Activated naive CD8-positive, alpha-beta T cell treated with anti-CD3 and anti-CD28 coated beads, Interleukin-2, amount 50 U/mL, for 16 hours (primary cell): ENCODE measurements at regions not wholly inside any gene's neighbourhood (a gene's known extent, or its start where the extent isn't known, plus 50 kb on each side); places are given as distances from the start of the nearest gene placed in this dataset.
"Not testable (repeated sequence)": the region's sequence is repeated elsewhere in the genome, so short reads cannot be mapped to it uniquely, and the experiment has no call there.

Experiments
- DNase-seq: peaks from one replicate; pipeline ENCODE4 v3.0.0-alpha.2; 2020; ENCODE audit warnings: low read depth, low spot score

- DNase-seq, result no peak
Observed at GRCh38 chr15:88994286-88994685, 81.1 kb upstream of the MFGE8 start.

- no peak for DNase-seq
Observed at GRCh38 chr15:88995449-88995848, 82.3 kb upstream of the MFGE8 start.

DNA sequence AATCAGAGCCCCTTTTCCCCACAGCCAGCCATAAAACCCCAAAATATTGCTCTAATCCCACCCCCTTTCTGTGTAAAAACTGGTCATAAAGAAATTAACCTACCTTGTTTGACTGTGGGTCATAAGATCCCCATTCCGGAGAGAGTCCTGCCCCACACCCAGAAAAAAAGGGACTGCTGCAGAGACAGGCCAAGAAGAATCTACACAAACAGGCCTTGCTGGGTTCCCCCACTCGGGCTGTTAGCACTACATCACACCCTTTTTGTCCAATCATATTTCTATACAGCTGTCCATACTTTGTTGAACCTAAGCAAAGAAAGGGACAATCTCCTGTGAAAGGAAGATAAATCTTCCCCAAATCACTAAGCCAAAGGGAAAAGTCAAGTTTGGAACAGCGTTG lies 84.4 kb upstream of the MFGE8 start:
- DNase-seq, result no peak

DNA sequence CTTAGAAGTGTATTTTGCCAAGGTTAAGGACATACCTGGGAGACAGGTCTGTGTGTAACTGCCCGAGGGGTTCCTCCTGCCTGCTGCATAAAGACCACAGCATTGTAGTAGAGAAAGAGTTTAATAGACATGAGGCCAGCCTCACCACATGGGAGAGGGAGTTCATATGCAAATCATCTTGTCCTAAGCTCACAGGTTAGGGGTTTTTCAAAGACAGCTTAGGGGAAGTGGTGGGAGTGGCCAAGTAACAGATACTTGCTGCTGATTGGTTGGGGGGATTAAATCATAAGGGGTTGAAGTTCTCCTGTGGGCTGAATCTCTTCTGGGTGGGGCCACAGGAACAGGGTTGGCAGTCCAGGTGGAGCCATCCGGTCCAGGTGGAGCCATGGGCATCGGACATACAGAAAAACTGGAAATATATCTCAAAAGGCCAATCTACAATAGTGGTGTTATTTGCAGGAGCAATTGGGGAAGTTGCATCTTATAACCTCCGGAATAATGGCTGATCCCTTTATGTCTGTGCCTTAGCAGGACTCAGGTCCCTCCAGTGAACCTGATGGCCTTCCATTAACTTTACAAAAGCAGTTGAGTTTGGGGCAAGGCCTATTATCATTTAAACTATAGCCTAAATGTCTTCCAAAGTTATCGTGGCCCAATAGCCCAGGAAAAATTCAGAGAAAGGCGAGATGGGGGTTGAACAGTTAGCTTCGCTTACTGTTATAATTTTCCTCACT lies 86.0 kb upstream of the MFGE8 start:
- DNase-seq, result no peak

DNA sequence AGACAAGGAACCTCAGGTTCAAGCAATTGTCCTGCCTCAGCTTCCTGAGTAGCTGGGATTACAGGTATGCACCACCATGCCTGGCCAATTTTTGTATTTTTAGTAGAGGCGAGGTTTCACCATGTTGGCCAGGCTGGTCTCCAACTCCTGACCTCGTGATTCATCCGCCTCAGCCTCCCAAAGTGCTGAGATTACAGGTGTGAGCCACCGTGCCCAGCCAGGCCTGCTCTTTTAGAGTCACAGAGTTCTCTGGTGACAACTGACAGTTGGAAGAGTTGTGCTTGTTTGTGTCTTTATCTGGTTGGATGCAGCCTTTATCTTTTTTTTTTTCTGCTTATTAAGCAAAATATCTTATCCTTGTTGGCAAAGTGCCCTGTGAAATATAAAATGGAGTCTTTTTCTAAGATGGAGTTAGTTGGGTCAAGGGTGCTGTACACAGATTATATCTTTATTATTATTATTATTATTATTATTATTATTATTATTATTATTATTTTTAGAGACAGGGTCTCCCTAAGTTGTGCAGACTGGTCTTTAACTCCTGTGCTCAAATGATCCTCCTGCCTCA lies 86.5 kb upstream of the ABHD2 start:
- not testable (repeated sequence) for DNase-seq

GRCh38 chr15:89002281-89002761 lies 85.9 kb upstream of the ABHD2 start:
- DNase-seq, result no peak

- DNase-seq, result no peak
Observed at GRCh38 chr15:89002830-89003229, 85.4 kb upstream of the ABHD2 start.

DNA sequence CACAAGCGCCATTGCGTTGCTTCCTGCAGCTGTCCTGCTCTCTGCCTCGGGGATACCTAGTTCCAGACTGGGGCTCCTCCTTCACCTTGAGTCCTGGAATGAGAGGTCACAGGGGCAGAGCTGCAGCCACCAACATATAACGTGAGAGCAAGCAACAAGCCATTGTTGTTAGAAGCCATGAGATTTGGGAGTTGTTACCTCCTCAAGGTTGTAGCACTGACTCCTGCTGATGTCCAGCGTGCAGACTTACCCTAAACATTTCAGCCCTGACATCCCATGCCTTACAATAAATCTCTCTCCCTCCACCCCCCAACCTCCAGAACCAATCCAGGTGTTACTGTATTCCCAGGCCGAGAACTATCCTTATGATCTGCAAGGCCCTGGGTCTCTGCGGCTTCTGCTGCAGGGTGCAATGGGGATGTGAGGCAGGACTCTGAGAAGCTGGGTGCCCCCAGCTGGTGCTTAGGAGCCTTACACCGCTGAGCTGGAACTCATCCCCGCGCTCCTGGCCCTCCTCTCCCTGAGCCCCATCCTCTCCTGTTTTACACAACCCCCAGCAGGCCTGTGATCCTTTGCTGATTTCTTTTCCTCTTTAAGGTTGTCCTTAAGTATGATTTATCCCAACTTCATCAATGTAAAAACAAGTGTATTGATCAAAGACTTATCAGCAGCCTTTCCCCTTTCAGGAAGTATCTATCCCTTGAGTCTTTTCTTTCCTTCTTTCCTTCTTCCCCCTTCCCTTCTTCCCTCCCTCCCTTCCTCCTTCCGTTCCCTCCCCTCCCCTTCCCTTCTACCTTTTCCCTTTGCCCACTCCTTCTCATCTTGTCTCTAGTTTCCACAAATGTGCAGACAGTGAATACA lies 84.2 kb upstream of the ABHD2 start:
- no peak for DNase-seq

GRCh38 chr15:89004726-89005030 lies 83.6 kb upstream of the ABHD2 start:
- DNase-seq, result no peak

- not testable (repeated sequence) for DNase-seq
Observed at GRCh38 chr15:89007527-89007926, 80.7 kb upstream of the ABHD2 start.

- no peak for DNase-seq
Observed at GRCh38 chr15:89007989-89008388, 80.3 kb upstream of the ABHD2 start.

DNA sequence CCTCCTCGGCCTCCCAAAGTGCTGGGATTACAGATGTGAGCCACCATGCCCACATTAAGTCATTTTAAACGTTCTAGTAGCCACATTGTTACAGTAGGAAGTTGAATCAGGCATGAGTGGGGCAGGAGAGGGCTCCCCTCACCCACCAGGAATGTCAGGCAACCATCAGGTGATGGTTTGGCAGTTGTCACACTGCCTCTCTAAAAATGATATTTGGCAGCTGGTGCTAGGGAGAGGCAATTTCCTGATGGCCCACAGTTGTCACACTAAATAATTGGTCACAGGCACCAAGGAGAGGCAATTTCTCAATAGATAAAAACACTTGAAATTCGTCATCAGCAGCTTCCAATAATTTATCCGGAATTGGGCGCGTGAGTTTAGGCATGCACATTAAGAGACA lies 79.2 kb upstream of the ABHD2 start:
- no peak for DNase-seq

- DNase-seq, result no peak
Observed at GRCh38 chr15:89015412-89016097, 72.7 kb upstream of the ABHD2 start.

GRCh38 chr15:89016549-89017041 lies 71.7 kb upstream of the ABHD2 start:
- DNase-seq, result no peak

GRCh38 chr15:89017370-89018066 lies 70.7 kb upstream of the ABHD2 start:
- DNase-seq, result peak; percentile 83

- DNase-seq, result no peak
Observed at GRCh38 chr15:89018207-89018606, 70.0 kb upstream of the ABHD2 start.

DNA sequence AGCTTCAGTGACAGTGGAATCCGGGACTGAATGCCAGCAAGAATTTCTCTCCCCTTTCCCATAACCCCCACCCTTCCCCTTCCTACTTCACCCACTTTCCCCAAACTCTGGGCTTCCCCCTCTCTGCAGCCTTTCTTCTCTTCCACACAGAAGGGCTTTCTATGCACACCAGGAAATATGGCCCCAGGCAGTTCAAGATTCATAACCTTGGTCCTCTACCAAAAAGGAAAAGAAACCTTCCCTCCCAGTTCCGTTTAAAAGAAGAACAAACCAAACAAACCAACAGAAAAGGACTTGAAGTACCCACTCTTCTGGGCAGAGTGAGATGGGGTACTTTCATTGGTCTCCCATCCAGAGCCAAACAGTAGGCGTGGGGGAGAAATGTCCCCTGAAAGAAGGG lies 68.8 kb upstream of the ABHD2 start:
- no peak for DNase-seq

DNA sequence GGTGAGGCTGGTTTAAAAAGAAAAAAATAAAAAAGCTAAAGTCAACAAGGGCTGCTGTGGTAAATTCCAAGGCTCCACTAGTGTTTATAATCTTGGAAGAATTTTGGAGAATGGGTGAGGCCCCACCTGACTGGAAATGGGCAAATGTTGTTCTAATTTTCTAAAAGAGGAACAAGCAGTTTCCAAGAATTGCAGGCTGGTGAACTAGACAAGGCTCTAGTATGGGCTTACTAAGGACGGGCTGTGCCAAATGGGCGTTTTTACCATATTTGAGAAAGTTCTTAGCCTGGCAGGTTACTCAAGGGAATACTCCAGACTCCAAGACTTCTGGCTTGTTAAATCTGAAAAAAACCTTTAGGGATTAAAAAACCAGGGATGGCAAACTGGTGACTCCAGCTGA lies 67.0 kb upstream of the ABHD2 start:
- DNase-seq, result no peak

DNA sequence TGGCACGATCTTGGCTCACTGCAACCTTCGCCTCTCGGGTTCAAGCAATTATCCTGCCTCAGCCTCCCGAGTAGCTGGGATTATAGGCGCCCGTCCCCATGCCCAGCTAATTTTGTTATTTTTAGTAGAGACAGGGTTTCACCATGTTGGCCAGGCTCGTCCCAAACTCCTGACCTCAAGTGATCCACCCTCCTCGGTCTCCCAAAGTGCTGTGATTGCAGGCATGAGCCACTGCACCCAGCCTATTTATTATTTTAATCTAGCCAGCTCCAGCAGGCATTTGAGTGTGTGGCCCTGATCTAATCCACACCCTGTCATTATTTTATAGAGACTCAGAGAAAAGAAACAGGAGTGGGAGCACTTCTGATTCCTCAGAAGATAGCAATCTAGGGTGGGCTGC lies 66.4 kb upstream of the ABHD2 start:
- DNase-seq, result not testable (repeated sequence)

DNA sequence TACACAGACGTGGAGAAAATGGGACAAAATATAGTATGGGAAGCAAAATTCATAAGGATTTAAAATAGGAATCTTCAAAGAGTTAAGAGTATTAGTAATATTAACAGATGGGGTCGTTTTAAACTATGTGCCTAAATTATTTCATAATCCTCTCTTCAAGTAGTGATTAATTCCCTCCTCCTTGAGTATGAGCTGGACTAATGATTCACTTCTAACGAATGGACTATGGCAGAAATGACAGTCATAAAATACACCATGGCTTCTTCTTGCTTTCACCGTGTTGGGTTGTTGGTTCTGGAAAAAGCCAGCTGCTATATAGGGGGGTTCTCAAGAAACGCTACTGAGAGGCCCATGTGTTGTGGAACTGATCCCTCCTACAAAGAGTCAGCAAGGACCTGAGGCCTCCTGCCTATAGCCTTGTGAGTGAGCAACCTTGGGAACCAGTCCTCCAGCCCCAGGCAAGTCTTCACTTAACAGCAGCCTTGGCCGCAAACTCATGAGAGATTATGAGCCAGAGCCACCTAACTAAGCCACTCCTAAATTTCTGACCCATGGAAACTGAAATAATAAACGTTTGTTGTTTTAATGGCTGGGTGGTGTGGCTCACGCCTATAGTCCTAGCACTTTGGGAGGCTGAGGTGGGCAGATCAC lies 64.8 kb upstream of the ABHD2 start:
- DNase-seq, result no peak

DNA sequence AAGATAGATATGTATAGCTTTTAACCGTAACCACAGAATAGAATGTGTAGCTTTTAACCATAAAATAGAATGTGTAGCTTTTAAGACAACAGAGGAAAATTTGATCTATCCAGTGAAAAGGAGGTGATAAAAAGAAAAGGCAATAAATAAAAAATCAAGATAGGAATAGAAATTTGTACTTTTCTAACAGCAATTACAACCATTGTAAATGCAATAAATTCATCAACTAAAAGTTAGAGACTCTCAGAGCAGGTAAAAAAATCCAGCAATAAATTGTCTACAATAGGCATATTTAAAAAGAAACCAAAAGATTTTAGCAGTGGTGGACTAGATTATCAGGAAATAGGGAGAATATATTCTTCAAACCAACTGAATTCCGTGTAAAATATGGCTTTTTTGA lies 63.8 kb upstream of the ABHD2 start:
- no peak for DNase-seq
